ENCODE measurements at regions not wholly inside any gene's neighbourhood (a gene's known extent, or its start where the extent isn't known, plus 50 kb on each side); places are given as distances from the start of the nearest gene placed in this dataset.
"Not testable (repeated sequence)": the region's sequence is repeated elsewhere in the genome, so short reads cannot be mapped to it uniquely, and the experiment has no call there.

GRCh38 chr6:69623357-69623756, 173.5 kb downstream of the LMBRD1 start:
- DNase-seq, result no peak

- no peak for DNase-seq
Measured at GRCh38 chr6:69622924-69623323, 173.9 kb downstream of the LMBRD1 start.

- DNase-seq, result no peak
Measured at GRCh38 chr6:69622230-69622629, 174.6 kb downstream of the LMBRD1 start.

GRCh38 chr6:69617163-69617562, 179.6 kb downstream of the LMBRD1 start:
- DNase-seq, result no peak

- peak; percentile 62 for DNase-seq
Measured at GRCh38 chr6:69609836-69610472, 186.9 kb downstream of the LMBRD1 start.

GRCh38 chr6:69601132-69601531, 195.7 kb downstream of the LMBRD1 start:
- DNase-seq, result no peak

- no peak for DNase-seq
Measured at GRCh38 chr6:69594405-69594804, 202.4 kb downstream of the LMBRD1 start.

- no peak for DNase-seq
Measured at GRCh38 chr6:69593706-69594105, 203.1 kb downstream of the LMBRD1 start.

- no peak for DNase-seq
Measured at GRCh38 chr6:69589626-69590025, 207.2 kb downstream of the LMBRD1 start.

GRCh38 chr6:69584913-69585729, 211.7 kb downstream of the LMBRD1 start:
- no peak for DNase-seq

- DNase-seq, result no peak
Measured at GRCh38 chr6:69584536-69584912, 212.3 kb downstream of the LMBRD1 start.

- DNase-seq, result no peak
Measured at GRCh38 chr6:69581581-69581980, 215.2 kb downstream of the LMBRD1 start.

- no peak for DNase-seq
Measured at GRCh38 chr6:69580706-69581105, 216.1 kb downstream of the LMBRD1 start.

GRCh38 chr6:69578361-69578890, 218.4 kb downstream of the LMBRD1 start:
- DNase-seq, result no peak

- DNase-seq, result no peak
Measured at GRCh38 chr6:69571234-69571633, 225.6 kb downstream of the LMBRD1 start.

- no peak for DNase-seq
Measured at GRCh38 chr6:69570106-69570505, 226.7 kb downstream of the LMBRD1 start.

GRCh38 chr6:69560597-69560996, 236.2 kb downstream of the LMBRD1 start:
- DNase-seq, result not testable (repeated sequence)

GRCh38 chr6:69555088-69555638, 241.6 kb downstream of the LMBRD1 start:
- DNase-seq, result no peak

GRCh38 chr6:69542494-69542893, 254.3 kb downstream of the LMBRD1 start:
- no peak for DNase-seq

- no peak for DNase-seq
Measured at GRCh38 chr6:69527921-69528476, 268.8 kb downstream of the LMBRD1 start.

GRCh38 chr6:69515480-69515879, 281.3 kb downstream of the LMBRD1 start:
- DNase-seq, result not testable (repeated sequence)

- DNase-seq, result no peak
Measured at GRCh38 chr6:69494595-69494994, 302.2 kb downstream of the LMBRD1 start.

- DNase-seq, result no peak
Measured at GRCh38 chr6:69489970-69490369, 306.8 kb downstream of the LMBRD1 start.

All from left kidney (tissue), 1 donor.